GF-D8 (cell line): ENCODE measurements at regions not wholly inside any gene's neighbourhood (a gene's known extent, or its start where the extent isn't known, plus 50 kb on each side); places are given as distances from the start of the nearest gene placed in this dataset.

Source experiments
- DNase-seq: peaks from one replicate; lab custom pipeline; 2025; lab: John Stamatoyannopoulos, UW

GRCh38 chr2:9756692-9757250 lies 86.5 kb upstream of the TAF1B start:
- no peak for DNase-seq

GRCh38 chr2:9757501-9758264 lies 85.6 kb upstream of the TAF1B start:
- no peak for DNase-seq

GRCh38 chr2:9758741-9759140 lies 84.5 kb upstream of the TAF1B start:
- no peak for DNase-seq

GRCh38 chr2:9760069-9760901 lies 83.0 kb upstream of the TAF1B start:
- DNase-seq, result no peak

- no peak for DNase-seq
Measured at GRCh38 chr2:9760902-9761228, 82.4 kb upstream of the TAF1B start.

GRCh38 chr2:9761577-9761976 lies 81.7 kb upstream of the TAF1B start:
- DNase-seq, result no peak

- no peak for DNase-seq
Measured at GRCh38 chr2:9762164-9762563, 81.1 kb upstream of the TAF1B start.

- no peak for DNase-seq
Measured at GRCh38 chr2:9762941-9763340, 80.3 kb upstream of the TAF1B start.

GRCh38 chr2:9763356-9764152 lies 79.7 kb upstream of the TAF1B start:
- DNase-seq, result no peak

GRCh38 chr2:9764153-9764778 lies 79.0 kb upstream of the TAF1B start:
- no peak for DNase-seq

GRCh38 chr2:9765611-9766531 lies 77.4 kb upstream of the TAF1B start:
- DNase-seq, result no peak

GRCh38 chr2:9767656-9768281 lies 75.5 kb upstream of the TAF1B start:
- no peak for DNase-seq

- no peak for DNase-seq
Measured at GRCh38 chr2:9768388-9768787, 74.9 kb upstream of the TAF1B start.

- DNase-seq, result no peak
Measured at GRCh38 chr2:9769171-9770005, 73.9 kb upstream of the TAF1B start.

- DNase-seq, result no peak
Measured at GRCh38 chr2:9770006-9770307, 73.3 kb upstream of the TAF1B start.

- DNase-seq, result no peak
Measured at GRCh38 chr2:9770308-9771100, 72.8 kb upstream of the TAF1B start.

- DNase-seq, result no peak
Measured at GRCh38 chr2:9771101-9771449, 72.2 kb upstream of the TAF1B start.

- no peak for DNase-seq
Measured at GRCh38 chr2:9771481-9772017, 71.7 kb upstream of the TAF1B start.
